HG03469 (cell line): ENCODE measurements at regions not wholly inside any gene's neighbourhood (a gene's known extent, or its start where the extent isn't known, plus 50 kb on each side); places are given as distances from the start of the nearest gene placed in this dataset.

ENCODE experiments used
- ATAC-seq: cut with Tn5 transposase; IDR thresholded peaks from one replicate; pipeline ENCODE4 v1.9.1; 2021; ENCODE audit warnings: mild to moderate bottlenecking, moderate library complexity, moderate number of reproducible peaks; ENCODE audit not compliant: unreplicated experiment

- ATAC-seq: no peak
Observed at GRCh38 chr11:105333153-105333552, 193.6 kb upstream of the CARD18 start.

GRCh38 chr11:105332171-105332570 lies 192.6 kb upstream of the CARD18 start:
- no peak for ATAC-seq

- no peak for ATAC-seq
Observed at GRCh38 chr11:105328061-105328460, 188.5 kb upstream of the CARD18 start.

GRCh38 chr11:105324156-105324555 lies 184.6 kb upstream of the CARD18 start:
- no peak for ATAC-seq

- no peak for ATAC-seq
Observed at GRCh38 chr11:105321696-105322095, 182.1 kb upstream of the CARD18 start.

GRCh38 chr11:105315287-105315686 lies 175.7 kb upstream of the CARD18 start:
- no peak for ATAC-seq

- ATAC-seq: no peak
Observed at GRCh38 chr11:105312266-105312665, 172.7 kb upstream of the CARD18 start.

- no peak for ATAC-seq
Observed at GRCh38 chr11:105298630-105299029, 159.1 kb upstream of the CARD18 start.

- ATAC-seq: no peak
Observed at GRCh38 chr11:105298174-105298573, 158.6 kb upstream of the CARD18 start.

GRCh38 chr11:105297463-105297862 lies 157.9 kb upstream of the CARD18 start:
- ATAC-seq: no peak

- ATAC-seq: no peak
Observed at GRCh38 chr11:105296806-105297205, 157.2 kb upstream of the CARD18 start.

- no peak for ATAC-seq
Observed at GRCh38 chr11:105296386-105296785, 156.8 kb upstream of the CARD18 start.

GRCh38 chr11:105282658-105283057 lies 143.1 kb upstream of the CARD18 start:
- no peak for ATAC-seq

GRCh38 chr11:105274631-105275030 lies 135.1 kb upstream of the CARD18 start:
- ATAC-seq: no peak

GRCh38 chr11:105273660-105274280 lies 134.2 kb upstream of the CARD18 start:
- ATAC-seq: no peak

GRCh38 chr11:105269862-105270261 lies 130.3 kb upstream of the CARD18 start:
- ATAC-seq: no peak

- no peak for ATAC-seq
Observed at GRCh38 chr11:105268404-105269062, 129.0 kb upstream of the CARD18 start.

GRCh38 chr11:105265845-105266244 lies 126.3 kb upstream of the CARD18 start:
- no peak for ATAC-seq

- no peak for ATAC-seq
Observed at GRCh38 chr11:105260976-105261375, 121.4 kb upstream of the CARD18 start.

- no peak for ATAC-seq
Observed at GRCh38 chr11:105245781-105246315, 106.3 kb upstream of the CARD18 start.

GRCh38 chr11:105244160-105244825 lies 104.7 kb upstream of the CARD18 start:
- no peak for ATAC-seq

GRCh38 chr11:105241136-105241535 lies 101.6 kb upstream of the CARD18 start:
- ATAC-seq: no peak
